WTC11 (cell line): ENCODE measurements at regions not wholly inside any gene's neighbourhood (a gene's known extent, or its start where the extent isn't known, plus 50 kb on each side); places are given as distances from the start of the nearest gene placed in this dataset.
A peak's percentile ranks its signal among the peaks of the same experiment; 100 is the strongest.

ENCODE experiments used
- ATAC-seq: fragments of 200-7000 bp; cut with Tn5 transposase; 2 replicates; pipeline ENCODE4 v1.10.0; 2021; ENCODE audit warnings: mild to moderate bottlenecking, moderate library complexity
- CTCF ChIA-PET: fragments of 300-600 bp; sonication (Branson Sonifier 250); formaldehyde crosslinking; loops from one replicate; lab custom pipeline; 2021; ENCODE audit warnings: antibody characterized with exemption; lab: Charles Lee
- POLR2A ChIA-PET: fragments of 350-600 bp; sonication (Branson Sonifier 250); formaldehyde crosslinking; loops from one replicate; lab custom pipeline; 2021; ENCODE audit warnings: antibody characterized with exemption; lab: Charles Lee
- DNase-seq: peaks from one replicate; pipeline ENCODE4 v3.0.0; 2021; ENCODE audit warnings: low spot score
- H3K27ac Mint-ChIP-seq: 2 replicates; pipeline ENCODE4 v1.8.0; 2021; ENCODE audit warnings: mixed read lengths
- H3K27me3 Mint-ChIP-seq: 2 replicates; pipeline ENCODE4 v1.8.0; 2021; ENCODE audit warnings: low read depth, mild to moderate bottlenecking, moderate library complexity, mixed read lengths
- H3K36me3 Mint-ChIP-seq: 2 replicates; pipeline ENCODE4 v1.8.0; 2021; ENCODE audit warnings: mixed read lengths
- H3K4me1 Mint-ChIP-seq: 2 replicates; pipeline ENCODE4 v1.8.0; 2022; ENCODE audit warnings: mixed read lengths
- H3K4me3 Mint-ChIP-seq: 2 replicates; pipeline ENCODE4 v1.8.0; 2021; ENCODE audit warnings: mild to moderate bottlenecking, moderate library complexity, mixed read lengths
- H3K9me3 Mint-ChIP-seq: 2 replicates; pipeline ENCODE4 v1.8.0; 2021; ENCODE audit warnings: mixed read lengths
- CBFB ChIP-seq: sonication (generic); formaldehyde crosslinking; IDR thresholded peaks from 2 replicates; pipeline ENCODE4 v1.8.1; 2022; ENCODE audit warnings: mild to moderate bottlenecking, low read depth, missing genetic modification reagents
- CREB1 ChIP-seq: sonication (generic); formaldehyde crosslinking; IDR thresholded peaks from 2 replicates; pipeline ENCODE4 v1.8.0; 2023; ENCODE audit warnings: mild to moderate bottlenecking, missing genetic modification reagents
- CREM ChIP-seq: sonication (generic); formaldehyde crosslinking; IDR thresholded peaks from 2 replicates; pipeline ENCODE4 v1.8.1; 2022; ENCODE audit warnings: mild to moderate bottlenecking, missing genetic modification reagents, moderate library complexity
- E2F5 ChIP-seq: sonication (generic); formaldehyde crosslinking; IDR thresholded peaks from 2 replicates; pipeline ENCODE4 v1.8.1; 2022; ENCODE audit warnings: mild to moderate bottlenecking, moderate library complexity, missing genetic modification reagents
- KAT7 ChIP-seq: sonication (generic); formaldehyde crosslinking; IDR thresholded peaks from 2 replicates; pipeline ENCODE4 v1.8.1; 2023; ENCODE audit warnings: missing genetic modification reagents, mild to moderate bottlenecking, borderline replicate concordance
- NR3C1 ChIP-seq: sonication (generic); formaldehyde crosslinking; conservative IDR thresholded peaks from 2 replicates; pipeline ENCODE4 v1.8.1; 2023; ENCODE audit warnings: low read depth, mild to moderate bottlenecking, missing genetic modification reagents
- PRRX2 ChIP-seq: fragments of 250-450 bp; sonication (Bioruptor Pico); IDR thresholded peaks from 2 replicates; pipeline ENCODE4 v1.8.0; 2021; ENCODE audit warnings: mild to moderate bottlenecking
- RELA ChIP-seq: sonication (generic); formaldehyde crosslinking; IDR thresholded peaks from 2 replicates; pipeline ENCODE4 v1.8.1; 2022; ENCODE audit warnings: missing genetic modification reagents, mild to moderate bottlenecking, borderline replicate concordance
- SMAD4 ChIP-seq: sonication (generic); formaldehyde crosslinking; IDR thresholded peaks from 2 replicates; pipeline ENCODE4 v1.8.0; 2022; ENCODE audit warnings: mild to moderate bottlenecking, missing genetic modification reagents
- TCF7 ChIP-seq: sonication (generic); formaldehyde crosslinking; IDR thresholded peaks from 2 replicates; pipeline ENCODE4 v1.8.0; 2022; ENCODE audit warnings: mild to moderate bottlenecking, low read depth, missing genetic modification reagents, moderate library complexity
- TEAD1 ChIP-seq: sonication (generic); formaldehyde crosslinking; IDR thresholded peaks from 2 replicates; pipeline ENCODE4 v1.8.0; 2022; ENCODE audit warnings: mild to moderate bottlenecking, missing genetic modification reagents
- TP53 ChIP-seq: sonication (generic); formaldehyde crosslinking; IDR thresholded peaks from 2 replicates; pipeline ENCODE4 v1.8.1; 2023; ENCODE audit warnings: mild to moderate bottlenecking, missing genetic modification reagents
- USF1 ChIP-seq: sonication (generic); formaldehyde crosslinking; IDR thresholded peaks from 2 replicates; pipeline ENCODE4 v1.8.0; 2022; ENCODE audit warnings: mild to moderate bottlenecking, missing genetic modification reagents
- USF2 ChIP-seq: sonication (generic); formaldehyde crosslinking; IDR thresholded peaks from 2 replicates; pipeline ENCODE4 v1.8.1; 2023; ENCODE audit warnings: mild to moderate bottlenecking, missing genetic modification reagents, moderate library complexity
- ZNF423 ChIP-seq: fragments of 250-450 bp; sonication (Bioruptor Pico); IDR thresholded peaks from 2 replicates; pipeline ENCODE4 v2.1.2; 2022; ENCODE audit warnings: mild to moderate bottlenecking, moderate library complexity
- TF ChIP-seq, protein P1 (sequence below): sonication (generic); formaldehyde crosslinking; IDR thresholded peaks from 2 replicates; pipeline ENCODE4 v1.8.0; 2023; ENCODE audit warnings: missing genetic modification reagents
- TF ChIP-seq, protein P2 (sequence below): fragments of 200-600 bp; IDR thresholded peaks from 2 replicates; pipeline ENCODE4 v1.8.0; 2022; ENCODE audit warnings: antibody characterized with exemption
- TF ChIP-seq, protein P3 (sequence below): sonication (generic); formaldehyde crosslinking; conservative IDR thresholded peaks from 2 replicates; pipeline ENCODE4 v1.8.1; 2023; ENCODE audit warnings: mild to moderate bottlenecking, low read depth, missing genetic modification reagents, moderate library complexity

DNA sequence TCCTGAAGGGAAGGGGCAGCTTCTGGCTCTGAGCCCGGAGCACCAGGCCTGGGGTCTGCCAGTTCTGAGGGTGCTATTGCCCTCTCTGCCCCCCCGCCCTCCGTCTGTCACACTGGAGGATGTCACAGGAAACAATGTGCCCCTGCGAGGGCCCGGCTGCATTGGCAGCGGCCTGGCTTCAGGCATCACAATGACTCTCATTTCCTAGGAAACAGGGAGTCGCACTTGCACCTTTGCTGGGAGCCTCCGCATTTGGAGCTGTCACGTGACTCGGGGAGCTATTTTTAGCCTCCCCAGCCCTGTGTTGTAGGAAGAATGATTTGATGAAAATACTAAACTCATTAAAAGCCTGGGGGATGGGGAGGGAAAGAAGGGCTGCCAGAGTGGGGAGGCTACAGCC is 518.9 kb downstream of the SHQ1 start:
- H3K4me1 Mint-ChIP-seq = peaks cover 18% of the 10 kb centered on the region
- H3K4me3 Mint-ChIP-seq = no peak overlapping the region
- CTCF ChIA-PET = interaction anchor here (1.0 kb wide), 1 partner anchor 18 kb away, joined by 3 read pairs; no protein-coding TSS in a partner anchor
- no peaks in the 10 kb centered on the region for H3K36me3 Mint-ChIP-seq
- POLR2A ChIA-PET = interaction anchor here (0.6 kb wide), 1 partner anchor 673 kb away, joined by 3 read pairs; no protein-coding TSS in a partner anchor
- no peak overlapping the region for H3K27ac Mint-ChIP-seq
- H3K27me3 Mint-ChIP-seq = no peaks in the 10 kb centered on the region
- no peak for DNase-seq
- TF ChIP-seq USF1 (CRISPR knock-in tag) = peak; percentile 55; the same call in 1 of the 2 replicates
- TF ChIP-seq USF2 (CRISPR knock-in tag) = peak; percentile 78
- TF ChIP-seq PRRX2 = no peak
- TF ChIP-seq, protein P1, sequence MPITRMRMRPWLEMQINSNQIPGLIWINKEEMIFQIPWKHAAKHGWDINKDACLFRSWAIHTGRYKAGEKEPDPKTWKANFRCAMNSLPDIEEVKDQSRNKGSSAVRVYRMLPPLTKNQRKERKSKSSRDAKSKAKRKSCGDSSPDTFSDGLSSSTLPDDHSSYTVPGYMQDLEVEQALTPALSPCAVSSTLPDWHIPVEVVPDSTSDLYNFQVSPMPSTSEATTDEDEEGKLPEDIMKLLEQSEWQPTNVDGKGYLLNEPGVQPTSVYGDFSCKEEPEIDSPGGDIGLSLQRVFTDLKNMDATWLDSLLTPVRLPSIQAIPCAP = no peak
- TF ChIP-seq SMAD4 = no peak
- no peaks in the 10 kb centered on the region for H3K9me3 Mint-ChIP-seq
- ATAC-seq = peak; percentile 36; the same call in 1 of the 2 replicates

GRCh38 chr3:72328755-72329277 is 519.4 kb downstream of the SHQ1 start:
- no peak for TF ChIP-seq NR3C1 (CRISPR knock-in tag)
- TF ChIP-seq CBFB (CRISPR knock-in tag) = no peak
- no peak for TF ChIP-seq E2F5 (CRISPR knock-in tag)
- TF ChIP-seq TEAD1 (CRISPR knock-in tag) = no peak
- TF ChIP-seq KAT7 = no peak
- no peaks in the 10 kb centered on the region for H3K36me3 Mint-ChIP-seq
- peaks cover 18% of the 10 kb centered on the region for H3K4me1 Mint-ChIP-seq
- H3K9me3 Mint-ChIP-seq = no peaks in the 10 kb centered on the region
- ATAC-seq = peak; percentile 60
- POLR2A ChIA-PET = interaction anchor here (0.6 kb wide), 1 partner anchor 674 kb away, joined by 3 read pairs; no protein-coding TSS in a partner anchor
- CTCF ChIA-PET = interaction anchor here (1.0 kb wide), 1 partner anchor 19 kb away, joined by 3 read pairs; no protein-coding TSS in a partner anchor
- no peak overlapping the region for H3K27ac Mint-ChIP-seq
- DNase-seq = no peak
- no peak overlapping the region for H3K4me3 Mint-ChIP-seq
- H3K27me3 Mint-ChIP-seq = no peaks in the 10 kb centered on the region

- no peak for ATAC-seq
- TF ChIP-seq RELA (CRISPR knock-in tag) = no peak
- TF ChIP-seq CREM (CRISPR knock-in tag) = no peak
- no peak for TF ChIP-seq TP53 (CRISPR knock-in tag)
- no peak for TF ChIP-seq CREB1 (CRISPR knock-in tag)
- TF ChIP-seq, protein P2, sequence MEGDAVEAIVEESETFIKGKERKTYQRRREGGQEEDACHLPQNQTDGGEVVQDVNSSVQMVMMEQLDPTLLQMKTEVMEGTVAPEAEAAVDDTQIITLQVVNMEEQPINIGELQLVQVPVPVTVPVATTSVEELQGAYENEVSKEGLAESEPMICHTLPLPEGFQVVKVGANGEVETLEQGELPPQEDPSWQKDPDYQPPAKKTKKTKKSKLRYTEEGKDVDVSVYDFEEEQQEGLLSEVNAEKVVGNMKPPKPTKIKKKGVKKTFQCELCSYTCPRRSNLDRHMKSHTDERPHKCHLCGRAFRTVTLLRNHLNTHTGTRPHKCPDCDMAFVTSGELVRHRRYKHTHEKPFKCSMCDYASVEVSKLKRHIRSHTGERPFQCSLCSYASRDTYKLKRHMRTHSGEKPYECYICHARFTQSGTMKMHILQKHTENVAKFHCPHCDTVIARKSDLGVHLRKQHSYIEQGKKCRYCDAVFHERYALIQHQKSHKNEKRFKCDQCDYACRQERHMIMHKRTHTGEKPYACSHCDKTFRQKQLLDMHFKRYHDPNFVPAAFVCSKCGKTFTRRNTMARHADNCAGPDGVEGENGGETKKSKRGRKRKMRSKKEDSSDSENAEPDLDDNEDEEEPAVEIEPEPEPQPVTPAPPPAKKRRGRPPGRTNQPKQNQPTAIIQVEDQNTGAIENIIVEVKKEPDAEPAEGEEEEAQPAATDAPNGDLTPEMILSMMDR = no peak
- TF ChIP-seq KAT7 = no peak
- no peak for TF ChIP-seq TCF7 (CRISPR knock-in tag)
- TF ChIP-seq NR3C1 (CRISPR knock-in tag) = no peak
- no peak for TF ChIP-seq ZNF423 (CRISPR knock-in tag)
- TF ChIP-seq, protein P3, sequence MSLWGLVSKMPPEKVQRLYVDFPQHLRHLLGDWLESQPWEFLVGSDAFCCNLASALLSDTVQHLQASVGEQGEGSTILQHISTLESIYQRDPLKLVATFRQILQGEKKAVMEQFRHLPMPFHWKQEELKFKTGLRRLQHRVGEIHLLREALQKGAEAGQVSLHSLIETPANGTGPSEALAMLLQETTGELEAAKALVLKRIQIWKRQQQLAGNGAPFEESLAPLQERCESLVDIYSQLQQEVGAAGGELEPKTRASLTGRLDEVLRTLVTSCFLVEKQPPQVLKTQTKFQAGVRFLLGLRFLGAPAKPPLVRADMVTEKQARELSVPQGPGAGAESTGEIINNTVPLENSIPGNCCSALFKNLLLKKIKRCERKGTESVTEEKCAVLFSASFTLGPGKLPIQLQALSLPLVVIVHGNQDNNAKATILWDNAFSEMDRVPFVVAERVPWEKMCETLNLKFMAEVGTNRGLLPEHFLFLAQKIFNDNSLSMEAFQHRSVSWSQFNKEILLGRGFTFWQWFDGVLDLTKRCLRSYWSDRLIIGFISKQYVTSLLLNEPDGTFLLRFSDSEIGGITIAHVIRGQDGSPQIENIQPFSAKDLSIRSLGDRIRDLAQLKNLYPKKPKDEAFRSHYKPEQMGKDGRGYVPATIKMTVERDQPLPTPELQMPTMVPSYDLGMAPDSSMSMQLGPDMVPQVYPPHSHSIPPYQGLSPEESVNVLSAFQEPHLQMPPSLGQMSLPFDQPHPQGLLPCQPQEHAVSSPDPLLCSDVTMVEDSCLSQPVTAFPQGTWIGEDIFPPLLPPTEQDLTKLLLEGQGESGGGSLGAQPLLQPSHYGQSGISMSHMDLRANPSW (CRISPR knock-in tag) = no peak
- TF ChIP-seq SMAD4 = no peak
- no peak for TF ChIP-seq USF1 (CRISPR knock-in tag)
- no peak for TF ChIP-seq CBFB (CRISPR knock-in tag)
- Mint-ChIP-seq H3K4me3 (no peak overlapping the region), H3K27ac (no peak overlapping the region), H3K27me3 (no peaks in the 10 kb centered on the region), H3K36me3 (no peaks in the 10 kb centered on the region), H3K9me3 (no peaks in the 10 kb centered on the region), H3K4me1 (peaks cover 18% of the 10 kb centered on the region)
- ChIA-PET POLR2A (interaction anchor here (0.5 kb wide), 1 partner anchor 9 kb away, joined by 3 read pairs; no protein-coding TSS in a partner anchor), CTCF (no interaction called here)
- no peak for DNase-seq
Measured at GRCh38 chr3:72327008-72327407, 521.2 kb downstream of the SHQ1 start.
